RWPE1 (cell line): ENCODE measurements at regions not wholly inside any gene's neighbourhood (a gene's known extent, or its start where the extent isn't known, plus 50 kb on each side); places are given as distances from the start of the nearest gene placed in this dataset.

Experiments used
- CTCF ChIA-PET: fragments of 350-600 bp; sonication (Branson Sonifier 250); formaldehyde crosslinking; extraction: SDS; loops from one replicate; lab custom pipeline; 2021; lab: Yijun Ruan, JAX
- POLR2A ChIA-PET: fragments of 400-600 bp; formaldehyde crosslinking; extraction: SDS; loops from one replicate; lab custom pipeline; 2020; ENCODE audit warnings: antibody characterized with exemption; ENCODE audit not compliant: low non-redundant PET; lab: Yijun Ruan, JAX
- DNase-seq: peaks from one replicate; pipeline ENCODE4 v3.0.0; 2012; ENCODE audit warnings: low spot score
- H3K27ac ChIP-seq: fragments of 450-650 bp; 2 replicates; pipeline ENCODE4 v1.5.1; 2017
- TF ChIP-seq, protein P1 (sequence below): fragments of 450-650 bp; conservative IDR thresholded peaks from 2 replicates; pipeline ENCODE4 v1.5.1; 2017; ENCODE audit warnings: low read depth, mild to moderate bottlenecking

DNA sequence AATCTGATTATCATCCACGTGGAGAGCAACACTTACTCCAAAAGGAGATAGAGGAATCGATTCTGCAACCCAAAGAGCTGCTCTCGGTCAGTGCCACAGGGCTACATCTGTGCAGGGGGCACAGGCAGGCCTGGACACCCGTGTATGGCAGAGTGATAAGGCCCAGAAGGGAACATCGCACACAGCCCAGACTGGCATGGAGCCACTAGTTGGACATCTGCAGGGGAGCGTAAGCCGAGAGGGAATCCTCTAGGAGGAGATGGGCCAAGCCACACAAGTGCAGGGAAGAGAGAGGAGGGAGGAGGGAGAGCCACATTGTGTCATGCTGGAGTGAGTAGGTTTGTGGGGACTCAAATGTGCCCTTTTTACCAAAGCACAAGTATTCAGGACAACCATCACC lies 50.4 kb upstream of the ENTPD6 start:
- H3K27ac ChIP-seq, result no peak overlapping the region
- ChIA-PET POLR2A (no interaction called here), CTCF (no interaction called here)
- TF ChIP-seq, protein P1, sequence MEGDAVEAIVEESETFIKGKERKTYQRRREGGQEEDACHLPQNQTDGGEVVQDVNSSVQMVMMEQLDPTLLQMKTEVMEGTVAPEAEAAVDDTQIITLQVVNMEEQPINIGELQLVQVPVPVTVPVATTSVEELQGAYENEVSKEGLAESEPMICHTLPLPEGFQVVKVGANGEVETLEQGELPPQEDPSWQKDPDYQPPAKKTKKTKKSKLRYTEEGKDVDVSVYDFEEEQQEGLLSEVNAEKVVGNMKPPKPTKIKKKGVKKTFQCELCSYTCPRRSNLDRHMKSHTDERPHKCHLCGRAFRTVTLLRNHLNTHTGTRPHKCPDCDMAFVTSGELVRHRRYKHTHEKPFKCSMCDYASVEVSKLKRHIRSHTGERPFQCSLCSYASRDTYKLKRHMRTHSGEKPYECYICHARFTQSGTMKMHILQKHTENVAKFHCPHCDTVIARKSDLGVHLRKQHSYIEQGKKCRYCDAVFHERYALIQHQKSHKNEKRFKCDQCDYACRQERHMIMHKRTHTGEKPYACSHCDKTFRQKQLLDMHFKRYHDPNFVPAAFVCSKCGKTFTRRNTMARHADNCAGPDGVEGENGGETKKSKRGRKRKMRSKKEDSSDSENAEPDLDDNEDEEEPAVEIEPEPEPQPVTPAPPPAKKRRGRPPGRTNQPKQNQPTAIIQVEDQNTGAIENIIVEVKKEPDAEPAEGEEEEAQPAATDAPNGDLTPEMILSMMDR, result no peak
- DNase-seq, result no peak
